HG03139 (cell line): ENCODE measurements at regions not wholly inside any gene's neighbourhood (a gene's known extent, or its start where the extent isn't known, plus 50 kb on each side); places are given as distances from the start of the nearest gene placed in this dataset.

Experiments used
- ATAC-seq: cut with Tn5 transposase; IDR thresholded peaks from one replicate; pipeline ENCODE4 v1.9.1; 2021; ENCODE audit not compliant: unreplicated experiment

DNA sequence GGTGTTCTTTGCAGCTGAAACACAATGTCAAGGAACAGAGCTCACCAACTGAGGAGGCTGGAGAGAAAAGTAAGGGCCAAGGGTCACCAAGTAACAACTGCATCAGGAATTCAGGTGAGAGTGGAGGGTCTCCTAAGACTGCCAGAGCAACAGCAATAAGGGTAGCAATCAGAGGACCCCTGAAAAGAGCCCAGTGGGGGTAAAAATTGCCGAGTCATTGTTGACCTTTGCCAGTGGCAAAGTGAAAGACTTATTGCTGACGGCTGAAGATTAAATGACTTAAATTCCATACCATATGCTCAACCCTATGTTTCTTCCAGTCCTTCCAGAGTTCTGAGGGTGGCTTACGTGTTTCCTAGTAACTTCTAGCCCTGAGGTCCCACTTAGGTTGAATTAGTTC lies 51.9 kb upstream of the ARHGAP42 start:
- ATAC-seq: no peak

DNA sequence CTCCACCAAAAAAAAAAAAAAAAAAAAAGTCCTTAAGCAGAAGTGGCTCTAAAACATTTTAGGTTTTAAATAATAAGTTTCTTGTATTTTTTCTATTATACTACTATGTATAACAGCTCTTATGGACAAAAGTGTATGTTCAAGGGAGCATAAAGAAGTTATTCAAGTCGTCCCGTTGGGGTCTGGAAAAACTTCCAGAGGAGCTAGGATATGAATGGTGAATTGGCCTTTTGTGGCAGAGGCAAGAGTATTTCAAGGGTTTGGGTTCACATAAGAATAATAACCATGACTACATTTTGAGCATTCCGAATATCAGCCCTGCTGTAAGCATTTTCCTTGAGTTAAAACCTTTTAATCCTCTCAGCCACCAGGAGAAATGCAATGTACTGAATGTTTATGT lies 50.6 kb upstream of the ARHGAP42 start:
- no peak for ATAC-seq
